H1 (cell line): ENCODE measurements at regions not wholly inside any gene's neighbourhood (a gene's known extent, or its start where the extent isn't known, plus 50 kb on each side); places are given as distances from the start of the nearest gene placed in this dataset.

Source experiments
- ATF2 ChIP-seq: IDR thresholded peaks from 2 replicates; pipeline ENCODE4 v1.6.1; 2012; ENCODE audit warnings: low read length, inconsistent platforms
- CEBPB ChIP-seq: IDR thresholded peaks from 2 replicates; pipeline ENCODE4 v1.6.1; 2012; ENCODE audit warnings: low read depth, low read length
- CTCF ChIP-seq, 3 experiments: IDR thresholded peaks; 1 replicate in 2 of 3; 2 replicates in 1 of 3; pipeline versions ENCODE4 v1.5.1 to v1.6.1; 2011; ENCODE audit warnings: low read length in 3 of 3, mild to moderate bottlenecking in 3 of 3, inconsistent platforms in 2 of 3, low read depth in 1 of 3, moderate library complexity in 1 of 3; ENCODE audit not compliant: insufficient read depth in 1 of 3; ENCODE audit errors: control extremely low read depth in 1 of 3
- EP300 ChIP-seq, 2 experiments: IDR thresholded peaks; 1 replicate in 1 of 2; 2 replicates in 1 of 2; pipeline ENCODE4 v1.6.1; 2011 to 2012; ENCODE audit warnings: low read depth in 2 of 2, low read length in 2 of 2, mild to moderate bottlenecking in 2 of 2, borderline replicate concordance in 1 of 2, inconsistent platforms in 1 of 2, moderate library complexity in 1 of 2
- GTF2F1 ChIP-seq: IDR thresholded peaks from 2 replicates; pipeline ENCODE4 v1.6.1; 2012; ENCODE audit warnings: low read depth, low read length, improper control_type of control experiment, borderline replicate concordance
- JUN ChIP-seq: IDR thresholded peaks from 2 replicates; pipeline ENCODE4 v1.6.1; 2011; ENCODE audit warnings: low read depth, mild to moderate bottlenecking, improper control_type of control experiment, low read length
- PHF8 ChIP-seq: fragments of 200-600 bp; sonication (generic); conservative IDR thresholded peaks from 2 replicates; pipeline ENCODE4 v1.7.1; 2012; ENCODE audit warnings: low read depth, mild to moderate bottlenecking, inconsistent platforms, low read length, moderate library complexity
- POLR2A ChIP-seq, 2 experiments: IDR thresholded peaks; 1 replicate in 1 of 2; 2 replicates in 1 of 2; pipeline ENCODE4 v1.6.1; 2011; ENCODE audit warnings: low read depth in 2 of 2, low read length in 2 of 2, mild to moderate bottlenecking in 2 of 2; ENCODE audit errors: control extremely low read depth in 1 of 2
- RNF2 ChIP-seq: fragments of 200-900, 300-1000 bp; sonication (generic); IDR thresholded peaks from 2 replicates; pipeline ENCODE4 v1.7.1; 2016; ENCODE audit warnings: borderline replicate concordance, low read depth, mild to moderate bottlenecking, antibody characterized with exemption, low read length; ENCODE audit not compliant: poor library complexity, severe bottlenecking; ENCODE audit errors: missing control alignments
- SIN3A ChIP-seq, 2 experiments: IDR thresholded peaks in 1 of 2; conservative IDR thresholded peaks in 1 of 2; 2 replicates each; pipeline ENCODE4 v1.6.1; 2011 to 2012; ENCODE audit warnings: low read length in 2 of 2, improper control_type of control experiment in 1 of 2, low read depth in 1 of 2, mild to moderate bottlenecking in 1 of 2
- SIRT6 ChIP-seq: IDR thresholded peaks from one replicate; pipeline ENCODE4 v1.7.1; 2012; ENCODE audit warnings: low read length, inconsistent platforms
- SIX5 ChIP-seq: IDR thresholded peaks from 2 replicates; pipeline ENCODE4 v1.6.1; 2011; ENCODE audit warnings: mild to moderate bottlenecking, low read depth, low read length
- USF2 ChIP-seq: IDR thresholded peaks from 2 replicates; pipeline ENCODE4 v1.6.1; 2011; ENCODE audit warnings: low read length, improper control_type of control experiment
- YY1 ChIP-seq: IDR thresholded peaks from 2 replicates; pipeline ENCODE4 v1.6.1; 2011; ENCODE audit warnings: low read depth, mild to moderate bottlenecking, low read length

- TF ChIP-seq RNF2 (no peak), CTCF (IDR thresholded peaks at IDR 0.05; ENCODE audit: control extremely low read depth in 1 of 3, insufficient read depth in 1 of 3, low read depth in 1 of 3, low read length in 3 of 3) (no peak), ATF2 (no peak), PHF8 (no peak), SIX5 (no peak), GTF2F1 (no peak), EP300 (IDR thresholded peaks at IDR 0.05; ENCODE audit: borderline replicate concordance in 1 of 2, low read depth in 2 of 2, low read length in 2 of 2) (no peak), SIN3A (conservative IDR thresholded peaks at IDR 0.05 in 1 of 2, IDR thresholded peaks at IDR 0.05 in 1 of 2; ENCODE audit: low read depth in 1 of 2, low read length in 2 of 2) (no peak), SIRT6 (no peak), POLR2A (IDR thresholded peaks at IDR 0.05; ENCODE audit: control extremely low read depth in 1 of 2, low read depth in 2 of 2, low read length in 2 of 2) (no peak), USF2 (no peak), JUN (no peak), YY1 (no peak), CEBPB (no peak)
Measured at GRCh38 chr2:20925265-20925889, 102.5 kb upstream of the LDAH start.
